HG03575 (cell line): ENCODE measurements at regions not wholly inside any gene's neighbourhood (a gene's known extent, or its start where the extent isn't known, plus 50 kb on each side); places are given as distances from the start of the nearest gene placed in this dataset.
"Not testable (repeated sequence)": the region's sequence is repeated elsewhere in the genome, so short reads cannot be mapped to it uniquely, and the experiment has no call there.

ENCODE experiments used
- ATAC-seq: cut with Tn5 transposase; IDR thresholded peaks from one replicate; pipeline ENCODE4 v1.9.1; 2021; ENCODE audit not compliant: unreplicated experiment, insufficient number of reproducible peaks, low FRiP score; ENCODE audit errors: extremely low read depth

GRCh38 chr4:146124023-146124680, 51.4 kb upstream of the LSM6 start:
- ATAC-seq, result peak; percentile 68

- ATAC-seq, result no peak
Measured at GRCh38 chr4:146123231-146123630, 52.3 kb upstream of the LSM6 start.

- no peak for ATAC-seq
Measured at GRCh38 chr4:146122398-146122797, 53.1 kb upstream of the LSM6 start.

GRCh38 chr4:146121757-146122156, 53.8 kb upstream of the LSM6 start:
- no peak for ATAC-seq

GRCh38 chr4:146119845-146120404, 55.6 kb upstream of the LSM6 start:
- ATAC-seq, result no peak

GRCh38 chr4:146114066-146114465, 61.5 kb upstream of the LSM6 start:
- no peak for ATAC-seq

- ATAC-seq, result no peak
Measured at GRCh38 chr4:146113171-146113570, 62.3 kb upstream of the LSM6 start.

GRCh38 chr4:146112389-146112788, 63.1 kb upstream of the LSM6 start:
- ATAC-seq, result no peak

- ATAC-seq, result no peak
Measured at GRCh38 chr4:146110871-146111485, 64.5 kb upstream of the LSM6 start.

- ATAC-seq, result no peak
Measured at GRCh38 chr4:146108756-146109155, 66.8 kb upstream of the LSM6 start.

- no peak for ATAC-seq
Measured at GRCh38 chr4:146107587-146108240, 67.8 kb upstream of the LSM6 start.

GRCh38 chr4:146105464-146105863, 70.1 kb upstream of the LSM6 start:
- no peak for ATAC-seq

- ATAC-seq, result no peak
Measured at GRCh38 chr4:146104541-146104940, 71.0 kb upstream of the LSM6 start.

- not testable (repeated sequence) for ATAC-seq
Measured at GRCh38 chr4:146104052-146104451, 71.5 kb upstream of the LSM6 start.

- no peak for ATAC-seq
Measured at GRCh38 chr4:146099585-146099984, 75.9 kb upstream of the LSM6 start.

- ATAC-seq, result peak; percentile 42
Measured at GRCh38 chr4:146098978-146099377, 76.5 kb upstream of the LSM6 start.

- peak; percentile 79 for ATAC-seq
Measured at GRCh38 chr4:146098397-146098796, 77.1 kb upstream of the LSM6 start.

- no peak for ATAC-seq
Measured at GRCh38 chr4:146096371-146096770, 79.1 kb upstream of the LSM6 start.

GRCh38 chr4:146095860-146096259, 79.7 kb upstream of the LSM6 start:
- no peak for ATAC-seq

- no peak for ATAC-seq
Measured at GRCh38 chr4:146095091-146095690, 80.3 kb upstream of the LSM6 start.
